Endothelial cell of hepatic sinusoid (primary cell): ENCODE measurements at regions not wholly inside any gene's neighbourhood (a gene's known extent, or its start where the extent isn't known, plus 50 kb on each side); places are given as distances from the start of the nearest gene placed in this dataset.
"Not testable (repeated sequence)": the region's sequence is repeated elsewhere in the genome, so short reads cannot be mapped to it uniquely, and the experiment has no call there.

Experiments
- in situ Hi-C: cut with HindIII; loops from 2 replicates; pipeline ENCODE4 v1.10.0; 2017; ENCODE audit warnings: low sequenced_read_pairs

- in situ Hi-C loops, result no loop called here
These were observed 101.1 kb upstream of the GALNT18 start for GRCh38 chr11:11722861-11723260.

- in situ Hi-C loops, result no loop called here
These were observed 100.4 kb upstream of the GALNT18 start for GRCh38 chr11:11722246-11722645.

DNA sequence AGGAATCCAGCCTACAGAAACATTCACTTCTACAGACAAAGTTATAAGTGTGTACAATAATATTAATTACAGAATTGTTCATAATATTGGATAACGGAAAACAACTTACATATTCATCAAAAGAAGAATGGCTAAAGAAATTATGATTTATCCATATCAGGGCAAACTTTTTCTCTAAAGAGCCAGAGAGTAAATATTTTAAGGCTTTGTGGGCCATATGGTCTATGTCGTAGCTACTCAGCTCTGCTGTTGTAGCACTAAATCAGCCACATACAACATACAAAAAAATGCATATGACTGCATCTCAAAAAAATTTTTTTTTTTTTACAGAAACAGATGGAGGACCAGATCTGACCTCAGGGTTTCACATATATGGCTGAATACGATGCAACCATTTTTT lies 96.7 kb upstream of the GALNT18 start:
- in situ Hi-C loops, result no loop called here

GRCh38 chr11:11717064-11717725 lies 95.4 kb upstream of the GALNT18 start:
- in situ Hi-C loops, result no loop called here

- in situ Hi-C loops, result not testable (repeated sequence)
These were observed 93.3 kb upstream of the GALNT18 start for GRCh38 chr11:11715075-11715474.

DNA sequence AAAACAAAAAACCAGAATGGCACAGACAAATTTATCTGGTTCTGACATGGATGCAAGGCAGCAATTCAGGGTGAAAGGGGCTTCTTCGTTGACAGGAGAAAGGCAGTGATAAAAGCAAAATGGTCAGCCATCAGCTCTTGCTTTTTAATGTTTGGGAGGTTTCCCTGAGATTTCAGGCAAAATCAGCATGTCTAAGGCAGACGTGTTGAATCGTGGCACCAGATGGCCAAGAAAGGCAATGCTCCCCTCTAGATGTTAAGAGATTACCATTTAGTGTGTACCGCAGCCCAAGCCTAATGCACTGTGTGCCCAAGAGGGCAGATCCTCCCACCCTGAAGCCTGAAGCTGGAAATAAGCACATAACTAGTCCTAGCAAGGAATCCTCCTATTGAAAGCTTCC lies 88.8 kb upstream of the GALNT18 start:
- in situ Hi-C loops, result no loop called here

- in situ Hi-C loops, result no loop called here
These were observed 87.8 kb upstream of the GALNT18 start for GRCh38 chr11:11709447-11710239.

DNA sequence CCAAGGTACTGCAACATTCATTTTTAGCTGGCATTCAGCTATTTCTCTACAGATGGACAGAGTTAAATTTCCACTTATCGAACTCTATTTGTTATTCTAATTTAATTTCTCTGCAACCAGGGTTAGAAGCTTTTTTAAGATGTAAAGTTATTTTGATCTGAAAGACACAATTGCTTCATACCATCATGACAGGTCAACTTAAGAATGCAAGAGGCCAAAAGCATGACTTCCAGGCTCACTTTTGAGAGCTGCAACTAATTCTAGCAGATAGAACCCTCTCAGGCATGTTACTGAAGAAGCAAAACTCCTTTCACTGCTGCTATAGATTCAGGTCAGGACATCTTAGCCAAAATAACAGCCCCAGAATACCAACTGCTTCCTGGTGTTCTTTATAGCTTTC lies 86.5 kb upstream of the GALNT18 start:
- in situ Hi-C loops, result no loop called here

- in situ Hi-C loops, result no loop called here
These were observed 84.2 kb upstream of the GALNT18 start for GRCh38 chr11:11706028-11706427.

- in situ Hi-C loops, result loop anchor here (5.0 kb wide), 1 partner anchor 92 kb away; no protein-coding TSS in a partner anchor
These were observed 82.1 kb upstream of the GALNT18 start for GRCh38 chr11:11703885-11704284.

GRCh38 chr11:11701070-11701469 lies 79.3 kb upstream of the GALNT18 start:
- in situ Hi-C loops, result loop anchor here (5.0 kb wide), 1 partner anchor 89 kb away; no protein-coding TSS in a partner anchor

DNA sequence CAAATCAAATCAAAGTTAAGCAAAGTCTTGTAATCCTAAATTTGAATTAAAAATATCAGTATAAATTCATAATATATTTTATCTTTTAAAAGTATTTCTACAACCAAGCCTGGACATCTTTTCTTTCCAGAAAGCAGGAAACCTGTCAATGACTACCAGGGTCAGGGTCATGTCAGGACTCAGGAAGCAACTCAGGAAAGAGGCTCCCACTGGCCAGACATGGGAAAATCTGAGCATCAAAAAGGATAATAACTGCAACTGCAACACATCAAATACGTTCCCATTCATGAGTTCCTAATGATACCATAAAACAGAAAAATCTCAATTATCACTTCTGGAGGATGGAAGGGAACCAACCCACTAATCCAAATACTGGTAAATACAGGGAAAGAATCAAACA lies 76.0 kb upstream of the GALNT18 start:
- in situ Hi-C loops, result no loop called here

- in situ Hi-C loops, result no loop called here
These were observed 69.7 kb upstream of the GALNT18 start for GRCh38 chr11:11691296-11692151.

DNA sequence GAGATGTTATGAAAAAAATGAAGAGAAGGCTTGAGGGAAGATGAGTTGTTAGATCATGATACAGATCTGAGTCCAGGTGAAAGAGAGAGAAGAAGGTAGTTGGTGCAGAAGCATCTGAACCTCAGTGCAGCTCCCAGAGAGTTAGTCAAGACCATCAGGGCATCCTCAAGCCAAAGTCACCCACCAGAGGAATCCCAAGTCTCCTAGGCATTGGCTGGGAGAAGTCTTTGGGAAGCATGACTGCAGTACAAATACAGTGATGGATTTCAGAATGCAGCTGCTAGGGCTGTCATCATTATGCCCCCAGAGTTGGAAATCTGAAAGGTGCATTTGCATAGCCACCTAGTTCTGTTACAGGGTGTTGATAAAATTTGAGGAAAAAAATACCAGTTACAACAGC lies 59.7 kb upstream of the GALNT18 start:
- in situ Hi-C loops, result no loop called here

DNA sequence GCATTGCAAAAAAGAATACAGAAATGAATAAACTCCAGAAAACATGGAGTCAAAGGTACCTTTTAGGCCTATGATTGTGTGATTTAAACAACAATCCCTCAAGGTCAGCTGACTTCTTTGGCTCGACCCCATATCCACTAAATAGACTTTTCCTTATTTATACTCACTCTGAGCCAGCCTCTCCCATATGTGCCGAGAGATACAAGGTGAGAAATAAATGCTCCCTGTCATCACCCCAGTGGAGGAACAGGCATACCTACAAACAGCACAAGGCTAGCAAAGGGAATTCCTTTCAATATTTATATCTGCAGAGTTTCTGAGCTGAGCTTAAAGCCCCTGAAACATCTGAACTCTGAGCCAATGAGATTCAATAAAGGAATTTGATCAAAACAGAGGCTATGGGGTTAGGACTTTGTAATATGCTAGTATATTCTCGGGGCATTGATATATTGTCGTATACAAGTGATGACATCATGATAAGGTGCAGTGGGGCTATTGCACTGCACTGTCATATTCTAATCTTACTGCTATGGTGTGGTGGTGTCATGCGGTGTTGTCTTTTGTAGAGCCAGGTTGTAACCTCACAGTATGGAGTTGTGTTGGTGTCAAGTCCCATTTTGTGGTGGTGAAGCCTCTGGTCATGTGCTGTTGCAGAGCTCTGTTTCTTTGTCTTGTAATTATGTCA lies 56.0 kb upstream of the GALNT18 start:
- in situ Hi-C loops, result no loop called here

DNA sequence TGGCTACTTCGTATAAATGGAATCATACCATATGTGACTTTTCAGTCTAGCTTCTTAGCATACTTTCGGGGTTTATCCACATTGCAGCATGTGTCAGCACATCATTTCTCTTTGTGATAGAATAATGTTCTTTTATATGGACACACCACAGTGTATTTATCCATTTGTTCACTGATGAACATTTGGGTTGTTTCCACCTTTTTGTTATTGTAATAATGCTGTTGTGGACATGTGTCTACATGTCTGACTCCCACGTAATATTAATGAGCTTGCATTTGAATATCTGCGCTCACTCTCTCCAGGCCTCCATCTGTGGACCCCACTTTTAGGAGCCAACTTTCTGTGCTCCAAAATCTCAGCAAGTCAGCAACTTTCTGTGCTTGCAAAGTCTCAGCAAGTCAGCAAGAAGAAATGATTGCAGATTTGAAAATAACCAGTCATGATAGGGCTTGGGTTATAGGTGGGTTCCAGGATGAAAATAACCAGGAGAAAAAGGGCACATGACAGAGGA lies 53.9 kb upstream of the GALNT18 start:
- in situ Hi-C loops, result no loop called here

GRCh38 chr11:11672789-11673188 lies 51.0 kb upstream of the GALNT18 start:
- in situ Hi-C loops, result no loop called here

DNA sequence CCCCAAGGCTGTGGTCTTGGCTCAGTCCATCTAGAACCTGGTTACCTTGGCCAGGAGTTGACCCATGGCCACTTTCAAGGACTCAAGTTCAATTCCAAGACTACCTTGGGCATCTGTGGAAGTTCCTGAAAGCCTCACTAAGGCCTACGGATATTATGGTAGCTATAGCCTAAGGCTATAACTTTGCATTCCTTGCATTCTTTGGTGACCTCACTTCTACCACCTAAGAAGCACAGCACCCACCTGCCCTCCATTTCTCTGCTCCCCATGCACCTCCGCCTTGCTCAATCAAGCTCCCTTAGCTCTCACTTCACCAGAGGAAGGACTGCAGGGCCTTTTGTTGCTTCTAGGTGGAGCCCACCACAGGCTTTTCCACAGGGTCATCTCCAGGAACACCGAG lies 50.3 kb upstream of the GALNT18 start:
- in situ Hi-C loops, result no loop called here
